ENCODE measurements at regions not wholly inside any gene's neighbourhood (a gene's known extent, or its start where the extent isn't known, plus 50 kb on each side); places are given as distances from the start of the nearest gene placed in this dataset.

DNA sequence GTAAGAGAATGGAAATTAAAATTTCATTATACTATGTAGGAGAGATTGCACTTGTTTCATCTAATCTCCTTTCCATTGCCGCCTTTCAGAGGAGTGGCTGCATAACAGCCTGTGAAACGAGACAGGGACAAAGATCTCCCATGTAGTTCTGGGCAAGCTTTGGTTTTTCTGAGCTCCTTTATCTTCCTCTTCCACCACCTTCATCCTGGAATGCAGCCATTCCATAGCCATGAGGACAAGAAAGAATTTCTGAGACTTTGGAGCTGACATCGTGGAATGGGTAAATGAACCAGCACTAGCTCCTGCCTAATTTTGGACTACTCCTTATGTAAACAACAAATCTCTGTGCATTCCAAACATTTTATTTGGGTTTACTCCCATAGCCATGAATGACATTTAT lies 1587.3 kb upstream of the TENM3 start:
- no peak for DNase-seq (ENCODE audit: low read depth)

DNA sequence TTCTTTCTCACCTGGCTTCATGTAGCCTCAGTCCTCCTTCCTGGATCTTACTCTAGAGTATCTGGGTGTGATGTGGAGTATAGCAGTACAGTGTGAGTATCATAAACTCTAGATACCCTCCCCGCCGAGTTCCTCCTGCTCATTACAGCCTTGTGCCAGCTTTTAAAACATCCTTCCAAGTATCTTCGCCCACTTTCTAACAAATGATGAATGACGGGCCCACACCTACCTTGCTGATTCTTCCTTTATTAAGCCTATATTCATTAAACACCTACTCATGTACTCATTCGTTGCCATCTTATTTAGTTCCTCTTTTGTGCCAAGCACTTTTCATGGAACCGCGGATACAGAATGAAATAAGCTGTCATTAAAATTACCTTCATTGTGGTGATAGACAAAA lies 1585.3 kb upstream of the TENM3 start:
- no peak for DNase-seq (ENCODE audit: low read depth)

- peak; percentile 85 for DNase-seq (ENCODE audit: low read depth)
These were observed 1578.3 kb upstream of the TENM3 start for GRCh38 chr4:180664766-180665368.

DNA sequence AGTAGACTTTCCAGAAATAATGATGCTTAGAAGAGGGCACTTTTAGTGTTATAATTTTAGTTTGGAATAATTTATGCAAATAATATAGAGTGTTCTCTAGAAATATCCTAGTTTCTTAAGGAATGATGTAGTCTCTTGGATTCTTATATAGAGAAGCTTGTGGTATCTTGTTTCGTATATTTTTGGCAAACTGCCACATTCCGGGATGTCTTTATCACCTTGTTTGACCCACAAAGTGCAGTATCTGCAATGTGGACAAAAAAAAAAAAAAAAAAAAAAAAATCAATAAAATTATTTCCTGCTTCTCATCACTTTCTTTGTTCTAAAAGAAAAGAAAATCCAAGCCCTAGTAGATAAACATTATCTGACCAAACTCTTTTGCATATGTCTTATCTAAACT lies 1577.7 kb upstream of the TENM3 start:
- DNase-seq (ENCODE audit: low read depth), result peak; percentile 29

- peak; percentile 76 for DNase-seq (ENCODE audit: low read depth)
These were observed 1577.0 kb upstream of the TENM3 start for GRCh38 chr4:180665994-180666824.

GRCh38 chr4:180668732-180669131 lies 1574.5 kb upstream of the TENM3 start:
- DNase-seq (ENCODE audit: low read depth), result no peak

GRCh38 chr4:180669680-180670079 lies 1573.5 kb upstream of the TENM3 start:
- peak; percentile 45 for DNase-seq (ENCODE audit: low read depth)

DNA sequence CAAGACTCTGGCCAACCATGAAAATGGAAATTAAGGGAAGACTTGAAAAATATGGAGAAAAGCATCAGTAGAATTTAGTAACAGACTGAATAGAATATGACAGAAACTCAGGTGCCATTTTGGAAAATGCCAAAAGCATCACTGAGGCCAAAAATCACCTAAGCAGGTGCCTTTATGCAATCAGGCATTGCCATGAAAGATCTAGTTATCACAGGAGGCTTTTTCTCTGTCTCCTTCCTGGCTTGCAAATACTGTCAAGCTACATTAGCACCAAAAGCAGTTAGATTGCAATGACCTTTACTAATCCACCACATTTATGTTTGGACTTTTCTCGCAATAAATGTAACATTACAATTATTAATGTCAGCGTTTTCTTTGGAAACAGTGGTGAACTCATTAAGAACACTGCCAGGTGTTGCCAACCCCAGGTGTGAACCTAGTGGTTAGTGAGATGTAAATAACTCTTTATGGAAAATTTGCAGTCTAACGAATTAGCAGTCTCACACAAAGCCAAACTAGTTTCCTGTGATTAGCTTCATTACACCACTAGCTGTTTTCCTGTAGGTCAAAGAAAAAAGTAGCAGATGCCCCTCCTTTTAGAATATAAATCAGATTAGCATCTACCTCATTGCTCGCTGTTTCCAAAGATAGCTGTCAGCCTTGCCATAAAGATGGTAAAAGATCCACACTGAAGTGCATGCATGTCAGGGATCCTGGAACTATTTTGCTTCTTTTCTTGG lies 1568.4 kb upstream of the TENM3 start:
- no peak for DNase-seq (ENCODE audit: low read depth)

GRCh38 chr4:180675359-180675650 lies 1567.9 kb upstream of the TENM3 start:
- no peak for DNase-seq (ENCODE audit: low read depth)

DNA sequence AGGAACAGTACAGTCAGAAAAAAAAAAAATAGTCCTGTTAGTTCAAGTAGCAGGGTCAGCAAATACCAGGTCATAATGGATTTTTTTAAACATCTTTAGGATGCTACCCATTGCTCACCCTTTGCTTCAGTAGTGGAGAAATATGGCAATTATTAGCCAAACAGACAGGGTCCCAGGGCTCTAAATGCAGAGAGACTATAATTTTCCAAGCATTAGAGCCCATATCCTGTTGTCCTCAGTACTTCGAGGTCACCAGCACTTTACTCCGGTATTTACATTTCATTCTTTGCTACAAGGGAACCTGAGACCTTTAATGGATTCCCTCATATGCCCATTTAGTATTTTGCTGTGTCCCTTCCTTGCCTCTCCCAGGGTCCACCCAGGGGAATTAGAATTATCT lies 1562.9 kb upstream of the TENM3 start:
- DNase-seq (ENCODE audit: low read depth), result no peak

DNA sequence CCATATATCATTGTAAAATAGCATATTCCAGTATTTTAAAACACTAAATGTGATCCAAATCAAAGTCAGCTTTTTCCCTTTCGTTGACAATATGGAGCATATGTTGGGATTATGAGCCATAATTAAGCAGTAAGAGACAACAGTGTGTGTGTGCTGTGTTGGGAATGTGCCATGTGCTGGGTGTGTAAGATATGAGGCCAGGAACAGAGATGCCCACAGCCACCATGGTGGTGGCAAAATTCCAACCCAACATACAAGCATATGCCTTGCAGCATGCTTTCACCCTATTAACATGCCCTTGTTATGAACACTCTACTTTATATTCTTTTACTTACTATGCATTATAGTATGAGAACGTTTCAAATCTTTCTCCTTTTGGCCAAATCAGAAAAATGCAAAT lies 1560.4 kb upstream of the TENM3 start:
- DNase-seq (ENCODE audit: low read depth), result no peak

GRCh38 chr4:180683186-180683585 lies 1560.0 kb upstream of the TENM3 start:
- DNase-seq (ENCODE audit: low read depth), result no peak

GRCh38 chr4:180688480-180688879 lies 1554.7 kb upstream of the TENM3 start:
- no peak for DNase-seq (ENCODE audit: low read depth)

GRCh38 chr4:180694875-180695274 lies 1548.3 kb upstream of the TENM3 start:
- no peak for DNase-seq (ENCODE audit: low read depth)

DNA sequence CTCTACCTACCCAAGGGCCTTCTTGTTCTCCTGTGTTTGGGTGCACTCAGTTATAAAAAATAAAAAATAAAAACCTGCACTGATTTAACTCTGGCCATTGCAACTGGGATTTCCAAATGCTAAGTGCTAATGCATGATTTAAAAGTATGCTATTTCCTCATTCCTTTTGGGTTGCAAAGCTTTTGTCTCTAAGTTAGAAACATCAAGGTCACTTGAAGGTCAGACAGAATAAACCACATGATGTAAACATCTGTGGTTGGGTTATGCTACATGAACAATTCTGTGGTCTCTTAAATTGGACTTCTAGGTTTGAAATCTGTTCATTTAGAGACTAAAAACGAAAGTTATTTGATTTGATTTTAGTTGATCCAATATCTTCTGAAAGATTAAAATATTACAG lies 1547.4 kb upstream of the TENM3 start:
- peak; percentile 85 for DNase-seq (ENCODE audit: low read depth)

DNA sequence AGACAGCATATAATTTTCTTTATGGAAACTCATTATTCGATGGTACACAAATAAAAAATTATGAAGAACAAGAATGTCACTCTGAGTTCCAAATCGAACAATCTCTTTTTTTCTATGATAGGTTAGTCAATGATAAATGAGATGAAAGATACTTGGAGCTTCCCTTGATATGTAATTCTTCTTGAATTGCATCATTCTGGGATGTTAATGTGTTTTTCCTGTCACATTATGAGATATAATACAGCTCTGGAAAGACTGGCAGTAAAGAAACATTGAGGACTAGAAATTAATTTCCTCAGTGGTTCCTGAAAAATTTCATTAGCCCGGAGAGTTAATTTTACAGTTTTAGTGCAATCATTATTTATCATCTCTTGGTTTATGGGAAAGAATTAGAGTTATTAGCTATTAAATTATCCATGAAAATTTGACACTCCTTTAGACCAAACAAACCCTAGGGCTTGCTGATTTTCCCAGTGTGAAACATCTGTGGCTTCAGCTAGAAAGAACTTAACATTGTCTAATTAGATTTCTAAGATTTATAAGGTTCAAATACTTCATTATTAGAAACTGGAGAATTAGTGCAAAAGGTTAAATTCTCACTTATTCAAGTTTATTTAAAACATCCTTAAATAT lies 1546.6 kb upstream of the TENM3 start:
- no peak for DNase-seq (ENCODE audit: low read depth)

- no peak for DNase-seq (ENCODE audit: low read depth)
These were observed 1544.5 kb upstream of the TENM3 start for GRCh38 chr4:180698550-180699195.

GRCh38 chr4:180706766-180707165 lies 1536.4 kb upstream of the TENM3 start:
- DNase-seq (ENCODE audit: low read depth), result no peak

DNA sequence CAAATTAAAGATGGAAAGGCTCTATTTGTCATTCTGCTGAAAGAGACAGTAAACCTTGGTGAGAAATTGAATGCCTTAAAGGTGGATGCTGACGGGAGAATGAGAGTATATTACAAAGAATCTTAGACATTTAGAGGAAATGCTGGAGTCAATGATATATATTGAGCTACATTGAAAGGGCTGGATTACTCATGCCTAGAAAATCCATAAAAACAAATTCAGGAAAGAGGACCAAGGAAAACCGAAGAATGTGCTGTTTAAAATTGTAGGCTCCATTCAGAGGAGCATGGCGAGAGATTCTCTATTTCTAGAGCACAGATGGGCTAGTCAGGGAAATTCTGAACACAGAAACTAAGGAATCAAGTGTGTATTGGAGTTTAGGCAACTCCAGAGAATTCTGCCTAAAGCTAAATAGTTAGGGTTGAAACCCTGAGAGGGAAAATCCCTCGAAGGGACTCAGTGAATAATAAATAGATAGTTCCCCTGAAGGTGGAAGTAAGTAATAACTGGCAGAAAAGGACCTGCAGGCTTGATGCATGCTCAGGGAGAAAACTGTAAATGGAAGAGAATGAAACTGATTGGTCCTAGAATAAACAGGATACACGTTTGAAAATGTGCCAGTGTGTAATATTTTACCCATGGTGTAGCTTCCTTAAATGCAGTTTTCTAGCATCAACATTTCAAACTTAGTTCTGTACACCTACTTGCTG lies 1532.4 kb upstream of the TENM3 start:
- DNase-seq (ENCODE audit: low read depth), result peak; percentile 62

DNA sequence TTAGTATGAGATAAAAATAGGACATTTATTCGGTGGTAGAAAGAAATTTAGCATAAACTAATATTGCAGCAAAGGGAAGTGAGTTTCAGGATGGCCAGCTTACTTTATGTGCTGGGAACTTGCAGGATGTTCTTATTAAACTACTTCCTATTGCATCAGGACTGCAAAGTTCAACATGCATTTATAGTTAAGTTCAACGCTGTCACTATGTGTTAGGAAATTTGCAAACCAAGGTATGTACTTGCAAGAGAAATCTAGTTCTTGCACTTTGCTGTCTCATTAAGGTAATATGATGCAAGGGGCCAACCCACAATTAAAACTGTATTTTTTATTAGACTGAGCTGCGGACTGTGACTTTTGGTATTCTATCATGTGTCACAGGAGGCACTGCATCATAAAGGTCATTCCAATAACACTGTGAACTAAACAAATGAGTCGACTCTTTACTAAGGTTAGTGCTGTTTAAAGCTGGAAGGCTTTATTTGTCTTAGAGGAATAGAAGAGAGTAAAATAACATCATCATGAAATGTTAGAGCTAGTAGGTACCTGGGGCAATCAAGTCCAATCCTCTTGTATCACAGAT lies 1525.7 kb upstream of the TENM3 start:
- no peak for DNase-seq (ENCODE audit: low read depth)

- no peak for DNase-seq (ENCODE audit: low read depth)
These were observed 1521.8 kb upstream of the TENM3 start for GRCh38 chr4:180721356-180721755.

Data from ELR (cell line).